ENCODE measurements at regions not wholly inside any gene's neighbourhood (a gene's known extent, or its start where the extent isn't known, plus 50 kb on each side); places are given as distances from the start of the nearest gene placed in this dataset.

DNA sequence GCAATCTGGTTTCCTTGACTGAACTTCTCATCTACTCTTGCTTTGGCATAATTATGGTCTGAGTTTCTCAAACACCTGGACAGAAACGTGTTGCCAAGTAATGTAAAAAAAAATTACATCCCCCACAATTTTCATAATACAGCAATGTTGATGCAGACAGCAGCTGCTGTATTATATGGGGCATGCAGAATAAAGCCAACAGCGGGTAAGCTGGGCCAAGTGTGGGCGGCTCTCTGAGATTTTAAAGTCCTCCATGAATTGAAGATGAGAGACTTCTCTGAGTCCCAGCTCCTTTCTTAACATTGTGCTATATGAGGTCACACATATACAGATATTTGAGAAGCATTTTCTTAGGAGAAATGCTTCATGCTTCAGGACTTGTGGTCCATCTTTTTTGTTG, 881.2 kb downstream of the GALC start:
- Mint-ChIP-seq H3K4me3 (ENCODE audit: unreplicated experiment) (no peak overlapping the region), H3K27me3 (ENCODE audit: low read depth, unreplicated experiment) (no peaks in the 10 kb centered on the region), H3K4me1 (ENCODE audit: low read depth, unreplicated experiment) (peaks cover 17% of the 10 kb centered on the region), H3K27ac (ENCODE audit: unreplicated experiment) (no peak overlapping the region), H3K9me3 (ENCODE audit: unreplicated experiment) (no peaks in the 10 kb centered on the region), H3K36me3 (ENCODE audit: low read depth, unreplicated experiment) (no peaks in the 10 kb centered on the region)
- no peak overlapping the region for H3K4me2 ChIP-seq (ENCODE audit: low read length)
- H3K27ac ChIP-seq (ENCODE audit: low read depth, low read length) = no peak overlapping the region
- H3K4me3 ChIP-seq (ENCODE audit: insufficient read depth, low read depth, low read length) = no peak overlapping the region
- no peaks in the 10 kb centered on the region for H3K27me3 ChIP-seq (ENCODE audit: insufficient read depth, low read length)
- H3K9ac ChIP-seq (ENCODE audit: low read length) = no peak overlapping the region
- no peak overlapping the region for H2AFZ ChIP-seq (ENCODE audit: low read depth, low read length)
- peaks cover 3% of the 10 kb centered on the region for H3K4me1 ChIP-seq (ENCODE audit: insufficient read depth, low read length)
- FAIRE-seq (no peak), DNase-seq (ENCODE audit: low read depth) (no peak)
- no peak for TF ChIP-seq EZH2 (IDR thresholded peaks at IDR 0.05; ENCODE audit: insufficient read depth, low read length)
- TF ChIP-seq, protein P1, sequence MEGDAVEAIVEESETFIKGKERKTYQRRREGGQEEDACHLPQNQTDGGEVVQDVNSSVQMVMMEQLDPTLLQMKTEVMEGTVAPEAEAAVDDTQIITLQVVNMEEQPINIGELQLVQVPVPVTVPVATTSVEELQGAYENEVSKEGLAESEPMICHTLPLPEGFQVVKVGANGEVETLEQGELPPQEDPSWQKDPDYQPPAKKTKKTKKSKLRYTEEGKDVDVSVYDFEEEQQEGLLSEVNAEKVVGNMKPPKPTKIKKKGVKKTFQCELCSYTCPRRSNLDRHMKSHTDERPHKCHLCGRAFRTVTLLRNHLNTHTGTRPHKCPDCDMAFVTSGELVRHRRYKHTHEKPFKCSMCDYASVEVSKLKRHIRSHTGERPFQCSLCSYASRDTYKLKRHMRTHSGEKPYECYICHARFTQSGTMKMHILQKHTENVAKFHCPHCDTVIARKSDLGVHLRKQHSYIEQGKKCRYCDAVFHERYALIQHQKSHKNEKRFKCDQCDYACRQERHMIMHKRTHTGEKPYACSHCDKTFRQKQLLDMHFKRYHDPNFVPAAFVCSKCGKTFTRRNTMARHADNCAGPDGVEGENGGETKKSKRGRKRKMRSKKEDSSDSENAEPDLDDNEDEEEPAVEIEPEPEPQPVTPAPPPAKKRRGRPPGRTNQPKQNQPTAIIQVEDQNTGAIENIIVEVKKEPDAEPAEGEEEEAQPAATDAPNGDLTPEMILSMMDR (IDR thresholded peaks at IDR 0.05; ENCODE audit: insufficient read depth, low read depth, low read length) = no peak
- no peaks in the 10 kb centered on the region for H4K20me1 ChIP-seq (ENCODE audit: insufficient read depth, low read length)
- no peaks in the 10 kb centered on the region for H3K36me3 ChIP-seq (ENCODE audit: insufficient read depth, low read length)
- no peaks in the 10 kb centered on the region for H3K9me3 ChIP-seq (ENCODE audit: insufficient read depth, low read depth, low read length)
- no peaks in the 10 kb centered on the region for H3K79me2 ChIP-seq (ENCODE audit: insufficient read depth, low read length)

DNA sequence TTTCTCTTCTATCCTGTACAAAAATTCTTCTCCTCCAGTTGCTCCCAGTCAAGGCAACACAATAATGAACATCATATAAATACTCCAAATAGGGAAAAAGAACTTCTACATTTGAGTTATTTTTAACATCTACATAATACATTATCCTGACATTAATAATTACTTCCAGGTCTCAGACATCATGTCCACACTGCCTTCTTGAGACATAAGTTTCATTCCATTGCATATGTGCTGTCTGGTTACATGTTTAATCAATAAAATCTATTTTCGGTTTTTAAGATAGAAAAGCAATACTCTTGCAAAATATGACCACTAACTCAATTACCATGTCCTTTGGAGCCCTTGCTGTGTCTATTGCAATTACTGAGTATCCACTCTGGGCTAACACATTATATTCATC, 881.9 kb downstream of the GALC start:
- Histone ChIP-seq H2AFZ (ENCODE audit: low read depth, low read length) (no peak overlapping the region), H3K9me3 (ENCODE audit: insufficient read depth, low read depth, low read length) (no peaks in the 10 kb centered on the region), H4K20me1 (ENCODE audit: insufficient read depth, low read length) (no peaks in the 10 kb centered on the region), H3K4me3 (ENCODE audit: insufficient read depth, low read depth, low read length) (no peak overlapping the region), H3K9ac (ENCODE audit: low read length) (no peak overlapping the region), H3K4me2 (ENCODE audit: low read length) (no peak overlapping the region), H3K36me3 (ENCODE audit: insufficient read depth, low read length) (no peaks in the 10 kb centered on the region), H3K4me1 (ENCODE audit: insufficient read depth, low read length) (peaks cover 3% of the 10 kb centered on the region), H3K79me2 (ENCODE audit: insufficient read depth, low read length) (no peaks in the 10 kb centered on the region), H3K27me3 (ENCODE audit: insufficient read depth, low read length) (no peaks in the 10 kb centered on the region), H3K27ac (ENCODE audit: low read depth, low read length) (no peak overlapping the region)
- Mint-ChIP-seq H3K4me3 (ENCODE audit: unreplicated experiment) (no peak overlapping the region), H3K27me3 (ENCODE audit: low read depth, unreplicated experiment) (no peaks in the 10 kb centered on the region), H3K36me3 (ENCODE audit: low read depth, unreplicated experiment) (no peaks in the 10 kb centered on the region), H3K27ac (ENCODE audit: unreplicated experiment) (no peak overlapping the region), H3K9me3 (ENCODE audit: unreplicated experiment) (no peaks in the 10 kb centered on the region), H3K4me1 (ENCODE audit: low read depth, unreplicated experiment) (peaks cover 17% of the 10 kb centered on the region)
- no peak for DNase-seq (ENCODE audit: low read depth)
- no peak for FAIRE-seq
- no peak for TF ChIP-seq EZH2 (IDR thresholded peaks at IDR 0.05; ENCODE audit: insufficient read depth, low read length)
- TF ChIP-seq, protein P1 (IDR thresholded peaks at IDR 0.05; ENCODE audit: insufficient read depth, low read depth, low read length) = no peak

GRCh38 chr14:87109271-87109670, 883.7 kb downstream of the GALC start:
- Histone ChIP-seq H3K4me1 (ENCODE audit: insufficient read depth, low read length) (peaks cover 3% of the 10 kb centered on the region), H3K27ac (ENCODE audit: low read depth, low read length) (no peak overlapping the region), H3K36me3 (ENCODE audit: insufficient read depth, low read length) (no peaks in the 10 kb centered on the region), H2AFZ (ENCODE audit: low read depth, low read length) (no peak overlapping the region), H3K4me3 (ENCODE audit: insufficient read depth, low read depth, low read length) (no peak overlapping the region), H4K20me1 (ENCODE audit: insufficient read depth, low read length) (no peaks in the 10 kb centered on the region), H3K27me3 (ENCODE audit: insufficient read depth, low read length) (no peaks in the 10 kb centered on the region), H3K4me2 (ENCODE audit: low read length) (peak overlapping the region; percentile 63), H3K79me2 (ENCODE audit: insufficient read depth, low read length) (no peaks in the 10 kb centered on the region), H3K9ac (ENCODE audit: low read length) (no peak overlapping the region), H3K9me3 (ENCODE audit: insufficient read depth, low read depth, low read length) (no peaks in the 10 kb centered on the region)
- H3K27ac Mint-ChIP-seq (ENCODE audit: unreplicated experiment) = no peak overlapping the region
- no peaks in the 10 kb centered on the region for H3K9me3 Mint-ChIP-seq (ENCODE audit: unreplicated experiment)
- no peaks in the 10 kb centered on the region for H3K27me3 Mint-ChIP-seq (ENCODE audit: low read depth, unreplicated experiment)
- FAIRE-seq (no peak), DNase-seq (ENCODE audit: low read depth) (no peak)
- no peaks in the 10 kb centered on the region for H3K36me3 Mint-ChIP-seq (ENCODE audit: low read depth, unreplicated experiment)
- no peak overlapping the region for H3K4me3 Mint-ChIP-seq (ENCODE audit: unreplicated experiment)
- H3K4me1 Mint-ChIP-seq (ENCODE audit: low read depth, unreplicated experiment) = peaks cover 17% of the 10 kb centered on the region
- TF ChIP-seq EZH2 (IDR thresholded peaks at IDR 0.05; ENCODE audit: insufficient read depth, low read length) = no peak
- TF ChIP-seq, protein P1 (IDR thresholded peaks at IDR 0.05; ENCODE audit: insufficient read depth, low read depth, low read length) = no peak
